ENCODE measurements at regions not wholly inside any gene's neighbourhood (a gene's known extent, or its start where the extent isn't known, plus 50 kb on each side); places are given as distances from the start of the nearest gene placed in this dataset.

GRCh38 chr17:72064606-72065193 is 56.1 kb upstream of the SOX9 start:
- DNase-seq (ENCODE audit: low read depth), result no peak
- TF ChIP-seq CTCF (IDR thresholded peaks at IDR 0.05; ENCODE audit: control insufficient read depth, extremely low read depth, insufficient read depth), result no peak
- no peak overlapping the region for H3K4me3 ChIP-seq (ENCODE audit: low read depth, low read length)

GRCh38 chr17:72065556-72065955 is 55.3 kb upstream of the SOX9 start:
- DNase-seq (ENCODE audit: low read depth), result no peak
- no peak for TF ChIP-seq CTCF (IDR thresholded peaks at IDR 0.05; ENCODE audit: control insufficient read depth, extremely low read depth, insufficient read depth)

GRCh38 chr17:72068643-72069042 is 52.2 kb upstream of the SOX9 start:
- no peak for DNase-seq (ENCODE audit: low read depth)
- TF ChIP-seq CTCF (IDR thresholded peaks at IDR 0.05; ENCODE audit: control insufficient read depth, extremely low read depth, insufficient read depth), result no peak

More at GRCh38 chr17:72065556-72065955, 55.3 kb upstream of the SOX9 start:
- H3K4me3 ChIP-seq (ENCODE audit: low read depth, low read length), result no peak overlapping the region

GRCh38 chr17:72069586-72070202 is 51.1 kb upstream of the SOX9 start:
- TF ChIP-seq CTCF (IDR thresholded peaks at IDR 0.05; ENCODE audit: control insufficient read depth, extremely low read depth, insufficient read depth), result no peak
- no peak for DNase-seq (ENCODE audit: low read depth)
- H3K4me3 ChIP-seq (ENCODE audit: low read depth, low read length), result no peak overlapping the region

More at GRCh38 chr17:72068643-72069042, 52.2 kb upstream of the SOX9 start:
- H3K4me3 ChIP-seq (ENCODE audit: low read depth, low read length), result no peak overlapping the region

All from LNCaP clone FGC (cell line).